MCF 10A (cell line): ENCODE measurements at regions not wholly inside any gene's neighbourhood (a gene's known extent, or its start where the extent isn't known, plus 50 kb on each side); places are given as distances from the start of the nearest gene placed in this dataset.

ENCODE experiments used
- BruUV-seq: library from RNA; stranded (reverse); fragments of 400-500 nt; replicated peaks from 2 replicates; lab custom pipeline; 2021; lab: Mats Ljungman, UMichigan
- CTCF ChIA-PET: fragments of 300-600 bp; sonication (Branson Sonifier 250); formaldehyde crosslinking; extraction: SDS; loops from one replicate; lab custom pipeline; 2021; ENCODE audit warnings: antibody characterized with exemption, inconsistent platforms; lab: Yijun Ruan, JAX
- POLR2A ChIA-PET: fragments of 300-600, 350-650 bp; sonication (Branson Sonifier 250); formaldehyde crosslinking; extraction: SDS; loops from one replicate; lab custom pipeline; 2020; ENCODE audit warnings: antibody characterized with exemption, inconsistent platforms; lab: Yijun Ruan, JAX
- DNase-seq: peaks from one replicate; pipeline ENCODE4 v3.0.0-alpha.2; 2018; ENCODE audit not compliant: unreplicated experiment
- H3K27ac Mint-ChIP-seq: one replicate; pipeline ENCODE4 v1.8.0; 2022; ENCODE audit warnings: mild to moderate bottlenecking, low read depth, mixed read lengths; ENCODE audit not compliant: unreplicated experiment
- H3K27me3 Mint-ChIP-seq: one replicate; pipeline ENCODE4 v1.8.0; 2022; ENCODE audit warnings: mixed read lengths; ENCODE audit not compliant: insufficient read depth, unreplicated experiment
- H3K36me3 Mint-ChIP-seq: one replicate; pipeline ENCODE4 v1.8.0; 2022; ENCODE audit warnings: mild to moderate bottlenecking, moderate library complexity, mixed read lengths; ENCODE audit not compliant: insufficient read depth, unreplicated experiment
- H3K4me1 Mint-ChIP-seq: one replicate; pipeline ENCODE4 v1.8.0; 2022; ENCODE audit warnings: mixed read lengths; ENCODE audit not compliant: insufficient read depth, unreplicated experiment
- H3K4me3 Mint-ChIP-seq: one replicate; pipeline ENCODE4 v1.8.0; 2022; ENCODE audit warnings: mild to moderate bottlenecking, moderate library complexity, mixed read lengths; ENCODE audit not compliant: unreplicated experiment
- H3K9me3 Mint-ChIP-seq: one replicate; pipeline ENCODE4 v1.8.0; 2022; ENCODE audit warnings: mixed read lengths; ENCODE audit not compliant: unreplicated experiment
- intact Hi-C: fragments of 100-400 bp; cut with micrococcal nuclease; formaldehyde crosslinking; loops from 2 replicates; pipeline ENCODE4 v1.14.1; 2022
- TF ChIP-seq, protein P1 (sequence below): fragments of 200-600 bp; IDR thresholded peaks from one replicate; pipeline ENCODE4 v1.8.0; 2022; ENCODE audit warnings: antibody characterized with exemption, mild to moderate bottlenecking; ENCODE audit not compliant: unreplicated experiment

DNA sequence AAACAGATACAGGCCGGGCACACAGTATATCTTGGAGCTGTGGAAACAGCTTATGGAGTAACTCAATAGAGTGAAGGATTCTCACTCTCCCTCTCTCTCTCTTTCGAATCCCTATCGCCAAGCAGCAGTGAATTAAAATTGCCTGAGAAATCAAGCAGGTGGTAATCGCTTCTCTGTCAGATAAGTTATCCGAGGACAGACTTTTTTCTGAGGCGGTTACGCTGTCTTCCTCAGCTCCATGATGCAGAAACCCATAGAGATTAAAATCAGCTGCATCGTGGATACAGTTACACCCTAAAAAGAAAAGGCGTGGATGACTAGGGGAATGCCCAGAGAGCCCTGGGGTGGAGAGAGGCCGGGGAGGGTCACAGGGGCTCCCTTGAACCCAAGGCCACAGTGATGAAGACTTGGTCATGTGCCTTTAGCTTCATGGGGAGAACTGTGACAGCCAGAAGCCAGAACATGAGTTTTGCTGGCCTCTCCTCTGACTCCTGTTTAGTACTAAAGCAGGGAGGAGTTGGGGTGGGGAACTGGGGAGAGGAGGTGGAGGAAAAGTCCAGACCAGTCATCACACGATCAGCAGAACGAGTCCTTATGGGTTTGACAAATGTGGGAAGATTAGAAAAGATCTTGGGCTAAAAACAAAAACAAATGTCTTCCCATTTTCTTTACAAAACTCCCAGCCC, 138.8 kb upstream of the JARID2 start:
- BruUV-seq = no TSS peak
- no peak for DNase-seq
- Mint-ChIP-seq H3K27ac (no peak overlapping the region), H3K4me1 (no peaks in the 10 kb centered on the region), H3K36me3 (no peaks in the 10 kb centered on the region), H3K27me3 (no peaks in the 10 kb centered on the region), H3K9me3 (peaks cover 8% of the 10 kb centered on the region), H3K4me3 (no peak overlapping the region)
- ChIA-PET CTCF (no interaction called here), POLR2A (interaction anchor here (0.6 kb wide), 1 partner anchor 365 kb away, joined by 4 read pairs; no protein-coding TSS in a partner anchor)
- intact Hi-C loops = no loop called here
- TF ChIP-seq, protein P1, sequence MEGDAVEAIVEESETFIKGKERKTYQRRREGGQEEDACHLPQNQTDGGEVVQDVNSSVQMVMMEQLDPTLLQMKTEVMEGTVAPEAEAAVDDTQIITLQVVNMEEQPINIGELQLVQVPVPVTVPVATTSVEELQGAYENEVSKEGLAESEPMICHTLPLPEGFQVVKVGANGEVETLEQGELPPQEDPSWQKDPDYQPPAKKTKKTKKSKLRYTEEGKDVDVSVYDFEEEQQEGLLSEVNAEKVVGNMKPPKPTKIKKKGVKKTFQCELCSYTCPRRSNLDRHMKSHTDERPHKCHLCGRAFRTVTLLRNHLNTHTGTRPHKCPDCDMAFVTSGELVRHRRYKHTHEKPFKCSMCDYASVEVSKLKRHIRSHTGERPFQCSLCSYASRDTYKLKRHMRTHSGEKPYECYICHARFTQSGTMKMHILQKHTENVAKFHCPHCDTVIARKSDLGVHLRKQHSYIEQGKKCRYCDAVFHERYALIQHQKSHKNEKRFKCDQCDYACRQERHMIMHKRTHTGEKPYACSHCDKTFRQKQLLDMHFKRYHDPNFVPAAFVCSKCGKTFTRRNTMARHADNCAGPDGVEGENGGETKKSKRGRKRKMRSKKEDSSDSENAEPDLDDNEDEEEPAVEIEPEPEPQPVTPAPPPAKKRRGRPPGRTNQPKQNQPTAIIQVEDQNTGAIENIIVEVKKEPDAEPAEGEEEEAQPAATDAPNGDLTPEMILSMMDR = no peak

DNA sequence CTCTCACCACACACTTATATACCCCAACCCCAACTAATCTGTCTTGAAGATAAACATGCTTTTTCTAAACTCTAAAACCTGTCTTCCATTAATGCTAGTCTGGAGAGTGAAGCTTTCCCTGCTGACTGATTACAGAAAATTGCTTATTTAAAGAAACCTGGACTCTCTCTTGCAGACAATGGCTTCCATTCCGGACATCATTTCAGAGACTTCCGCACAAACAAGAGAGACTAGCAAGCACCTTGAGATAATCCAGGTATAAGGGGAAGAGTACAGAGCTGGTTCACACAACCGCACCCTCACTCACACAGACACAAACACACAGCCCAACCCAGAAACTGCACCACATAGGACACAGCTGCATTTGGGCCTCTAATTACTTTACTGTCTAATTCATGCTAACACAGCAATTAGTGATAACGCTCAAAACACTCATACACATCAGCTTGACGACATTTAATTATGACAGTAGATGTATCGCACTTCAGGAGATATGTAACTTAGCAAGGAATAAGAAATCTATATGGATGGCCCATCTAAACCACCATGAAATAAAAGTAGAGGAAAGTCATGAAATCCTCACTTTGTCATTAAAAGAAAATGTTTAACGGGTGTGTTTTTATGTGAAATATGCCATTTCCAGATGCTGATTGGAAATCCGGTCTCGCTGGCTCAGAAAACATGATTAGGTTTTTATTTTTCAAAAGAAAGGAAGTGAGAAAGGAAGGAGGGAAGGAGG, 138.1 kb upstream of the JARID2 start:
- ChIA-PET POLR2A (interaction anchor here (0.5 to 1.7 kb wide), 2 partner anchors 10 to 63 kb away, joined by 3 read pairs; no protein-coding TSS in a partner anchor), CTCF (no interaction called here)
- Mint-ChIP-seq H3K4me3 (no peak overlapping the region), H3K9me3 (peaks cover 8% of the 10 kb centered on the region), H3K27ac (no peak overlapping the region), H3K27me3 (no peaks in the 10 kb centered on the region), H3K36me3 (no peaks in the 10 kb centered on the region), H3K4me1 (no peaks in the 10 kb centered on the region)
- BruUV-seq = no TSS peak
- intact Hi-C loops = no loop called here
- TF ChIP-seq, protein P1 = no peak
- DNase-seq = no peak

DNA sequence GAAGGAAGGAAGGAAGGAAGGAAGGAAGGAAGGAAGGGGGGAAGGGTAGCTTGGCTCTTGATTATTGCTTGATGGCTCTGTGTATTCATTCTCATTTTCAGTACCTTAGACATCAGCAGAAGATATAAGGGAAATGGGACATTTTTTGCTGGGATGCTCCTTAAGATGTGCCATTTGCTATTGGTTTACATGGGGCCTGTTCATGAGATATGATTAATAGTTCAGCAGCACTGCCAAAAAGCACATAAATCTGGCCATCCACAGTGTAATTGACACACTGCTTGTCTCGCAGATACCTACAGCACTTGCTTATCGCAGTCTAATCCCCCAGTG, 137.5 kb upstream of the JARID2 start:
- no peaks in the 10 kb centered on the region for H3K4me1 Mint-ChIP-seq
- no peak overlapping the region for H3K27ac Mint-ChIP-seq
- H3K36me3 Mint-ChIP-seq = no peaks in the 10 kb centered on the region
- H3K4me3 Mint-ChIP-seq = no peak overlapping the region
- no peaks in the 10 kb centered on the region for H3K27me3 Mint-ChIP-seq
- TF ChIP-seq, protein P1 = no peak
- DNase-seq = no peak
- ChIA-PET POLR2A (interaction anchor here (0.5 to 1.7 kb wide), 2 partner anchors 9 to 63 kb away, joined by 3 read pairs; no protein-coding TSS in a partner anchor), CTCF (no interaction called here)
- intact Hi-C loops = no loop called here
- no TSS peak for BruUV-seq
- H3K9me3 Mint-ChIP-seq = peaks cover 8% of the 10 kb centered on the region

DNA sequence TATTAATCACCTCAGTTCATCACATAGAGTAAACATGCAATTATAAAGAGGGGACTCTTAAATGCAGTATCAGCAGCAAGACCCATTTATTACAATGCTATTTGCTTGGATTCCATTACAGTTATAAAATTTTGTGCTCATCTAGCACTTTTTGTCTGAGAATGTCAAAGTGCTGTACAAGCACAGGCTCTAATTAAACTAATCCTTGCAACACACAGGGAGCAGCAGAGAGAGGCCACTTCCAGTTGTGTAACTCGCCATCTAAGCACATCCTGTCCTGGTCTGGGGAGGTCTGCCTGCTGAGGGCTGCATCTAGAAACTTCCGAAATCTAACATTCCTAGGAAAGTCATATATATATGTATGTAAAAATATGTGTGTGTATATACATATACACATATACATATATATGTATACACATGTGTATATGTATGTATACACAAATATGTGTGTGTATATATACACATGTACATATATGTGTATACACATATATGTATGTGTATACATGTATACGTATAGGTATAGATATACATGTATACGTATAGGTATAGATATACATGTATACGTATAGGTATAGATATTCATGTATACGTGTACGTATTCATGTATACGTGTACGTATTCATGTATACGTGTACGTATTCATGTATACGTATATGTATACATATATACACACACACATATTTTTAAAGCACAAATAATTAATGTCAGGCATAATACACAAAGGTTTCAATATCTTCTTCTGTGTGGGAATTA, 136.4 kb upstream of the JARID2 start:
- DNase-seq = no peak
- H3K27ac Mint-ChIP-seq = no peak overlapping the region
- H3K9me3 Mint-ChIP-seq = peaks cover 8% of the 10 kb centered on the region
- intact Hi-C loops = no loop called here
- no peak overlapping the region for H3K4me3 Mint-ChIP-seq
- H3K36me3 Mint-ChIP-seq = no peaks in the 10 kb centered on the region
- H3K27me3 Mint-ChIP-seq = no peaks in the 10 kb centered on the region
- BruUV-seq = no TSS peak
- ChIA-PET POLR2A (interaction anchor here (0.7 to 1.7 kb wide), 2 partner anchors 8 to 364 kb away, joined by 3 read pairs; no protein-coding TSS in a partner anchor), CTCF (interaction anchor here (0.7 kb wide), 1 partner anchor 218 kb away, joined by 4 read pairs; no protein-coding TSS in a partner anchor)
- TF ChIP-seq, protein P1 = no peak
- no peaks in the 10 kb centered on the region for H3K4me1 Mint-ChIP-seq
